ENCODE measurements at regions not wholly inside any gene's neighbourhood (a gene's known extent, or its start where the extent isn't known, plus 50 kb on each side); places are given as distances from the start of the nearest gene placed in this dataset.

DNA sequence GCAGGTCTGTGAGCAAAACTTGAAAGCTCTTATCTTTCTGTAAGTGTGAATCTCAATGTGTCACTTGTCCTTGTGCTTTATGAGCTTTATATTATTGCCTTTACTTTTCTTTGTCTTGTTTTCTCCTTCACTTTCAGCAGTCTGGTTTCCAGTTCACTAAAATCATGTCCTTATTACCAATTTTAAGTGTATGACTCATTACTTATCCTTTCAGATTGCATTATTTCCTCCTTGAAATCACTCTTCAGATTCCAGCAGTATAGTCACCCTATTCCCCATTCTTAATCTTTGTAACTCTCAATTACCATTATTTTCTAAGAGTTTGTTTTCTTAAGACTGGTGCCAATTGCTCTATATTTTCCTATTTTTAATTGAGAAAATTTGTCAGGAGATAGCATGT is 117.4 kb upstream of the GRIK2 start (continued):
- no peak for TF ChIP-seq ETS1 (IDR thresholded peaks at IDR 0.05)
- no peak for TF ChIP-seq NANOG (IDR thresholded peaks at IDR 0.05; ENCODE audit: borderline replicate concordance)
- TF ChIP-seq REST (IDR thresholded peaks at IDR 0.05; ENCODE audit: unreplicated experiment), result no peak
- TF ChIP-seq, protein P1, sequence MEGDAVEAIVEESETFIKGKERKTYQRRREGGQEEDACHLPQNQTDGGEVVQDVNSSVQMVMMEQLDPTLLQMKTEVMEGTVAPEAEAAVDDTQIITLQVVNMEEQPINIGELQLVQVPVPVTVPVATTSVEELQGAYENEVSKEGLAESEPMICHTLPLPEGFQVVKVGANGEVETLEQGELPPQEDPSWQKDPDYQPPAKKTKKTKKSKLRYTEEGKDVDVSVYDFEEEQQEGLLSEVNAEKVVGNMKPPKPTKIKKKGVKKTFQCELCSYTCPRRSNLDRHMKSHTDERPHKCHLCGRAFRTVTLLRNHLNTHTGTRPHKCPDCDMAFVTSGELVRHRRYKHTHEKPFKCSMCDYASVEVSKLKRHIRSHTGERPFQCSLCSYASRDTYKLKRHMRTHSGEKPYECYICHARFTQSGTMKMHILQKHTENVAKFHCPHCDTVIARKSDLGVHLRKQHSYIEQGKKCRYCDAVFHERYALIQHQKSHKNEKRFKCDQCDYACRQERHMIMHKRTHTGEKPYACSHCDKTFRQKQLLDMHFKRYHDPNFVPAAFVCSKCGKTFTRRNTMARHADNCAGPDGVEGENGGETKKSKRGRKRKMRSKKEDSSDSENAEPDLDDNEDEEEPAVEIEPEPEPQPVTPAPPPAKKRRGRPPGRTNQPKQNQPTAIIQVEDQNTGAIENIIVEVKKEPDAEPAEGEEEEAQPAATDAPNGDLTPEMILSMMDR (conservative IDR thresholded peaks at IDR 0.05; ENCODE audit: low read depth in 2 of 2), result no peak
- no peak for TF ChIP-seq POLR2AphosphoS5 (IDR thresholded peaks at IDR 0.05; ENCODE audit: low read depth)
- no peak for TF ChIP-seq STAT1 (IDR thresholded peaks at IDR 0.05; ENCODE audit: unreplicated experiment)

GRCh38 chr6:101279410-101279809 is 114.1 kb upstream of the GRIK2 start:
- no peak overlapping the region for H3K27ac Mint-ChIP-seq
- ATAC-seq, result no peak
- no peaks in the 10 kb centered on the region for H3F3A ChIP-seq (replicated peaks; ENCODE audit: low read depth)
- H3K4me1 Mint-ChIP-seq, result no peaks in the 10 kb centered on the region
- H3K27ac ChIP-seq (ENCODE audit: low read depth), result no peak overlapping the region
- H3K4me2 ChIP-seq, result no peak overlapping the region
- no peak for DNase-seq (ENCODE audit: low spot score)
- H4K20me1 ChIP-seq (replicated peaks; ENCODE audit: insufficient read depth), result no peaks in the 10 kb centered on the region
- no peaks in the 10 kb centered on the region for H3K27me3 ChIP-seq (ENCODE audit: insufficient read depth)
- no peaks in the 10 kb centered on the region for H3K36me3 Mint-ChIP-seq (ENCODE audit: low read depth)
- H3K79me2 ChIP-seq (replicated peaks; ENCODE audit: insufficient read depth), result no peaks in the 10 kb centered on the region
- H3K4me1 ChIP-seq (ENCODE audit: insufficient read depth), result no peaks in the 10 kb centered on the region
- H3K4me3 ChIP-seq, result no peak overlapping the region
- no peak overlapping the region for H3K4me3 Mint-ChIP-seq
- peaks cover 10% of the 10 kb centered on the region; the same call in 1 of the 2 replicates for H3K9me2 ChIP-seq (ENCODE audit: insufficient read depth)
- no peaks in the 10 kb centered on the region; the same call in 1 of the 2 replicates for H3K36me3 ChIP-seq (ENCODE audit: insufficient read depth)
- H2AFZ ChIP-seq, result 0 out of 2 replicates have a peak overlapping the region, but pooled peaks have one; percentile 44
- no peaks in the 10 kb centered on the region; the same call in 2 of the 3 replicates for H3K9me3 Mint-ChIP-seq
- H3K27me3 Mint-ChIP-seq (ENCODE audit: insufficient read depth, low read depth, poor library complexity), result peaks cover 1% of the 10 kb centered on the region
- TF ChIP-seq ZNF331 (CRISPR knock-in tag; IDR thresholded peaks at IDR 0.05; ENCODE audit: low read depth) (no peak), STAT1 (IDR thresholded peaks at IDR 0.05; ENCODE audit: unreplicated experiment) (no peak), CREB1 (CRISPR knock-in tag; IDR thresholded peaks at IDR 0.05; ENCODE audit: low read depth) (no peak), REST (IDR thresholded peaks at IDR 0.05; ENCODE audit: unreplicated experiment) (no peak), EZH2 (IDR thresholded peaks at IDR 0.05; ENCODE audit: low read depth, unreplicated experiment) (no peak), EZH2phosphoT487 (IDR thresholded peaks at IDR 0.05; ENCODE audit: unreplicated experiment) (no peak), ZNF114 (CRISPR knock-in tag; IDR thresholded peaks at IDR 0.05) (no peak), NANOG (IDR thresholded peaks at IDR 0.05; ENCODE audit: borderline replicate concordance) (no peak)
- TF ChIP-seq, protein P1 (conservative IDR thresholded peaks at IDR 0.05; ENCODE audit: low read depth in 2 of 2), result no peak
